ENCODE measurements at regions not wholly inside any gene's neighbourhood (a gene's known extent, or its start where the extent isn't known, plus 50 kb on each side); places are given as distances from the start of the nearest gene placed in this dataset.
A peak's percentile ranks its signal among the peaks of the same experiment; 100 is the strongest.

DNA sequence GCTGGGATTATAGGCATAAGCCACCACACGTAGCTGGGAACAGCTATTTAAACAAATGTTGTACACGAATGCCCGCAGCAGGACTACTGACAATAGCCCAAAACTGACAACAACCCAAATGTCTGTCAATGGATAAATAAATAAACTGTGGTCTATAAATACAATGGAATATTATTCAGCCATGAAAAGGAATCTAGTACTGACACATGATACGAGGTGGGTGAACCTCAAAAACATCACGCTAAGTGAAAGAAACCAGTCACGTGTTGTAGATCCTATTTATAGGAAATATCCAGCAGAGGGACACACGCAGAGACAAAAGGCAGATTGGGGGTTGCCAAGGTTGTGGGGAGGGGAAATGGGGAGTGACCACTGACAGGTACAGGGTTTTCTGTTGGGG lies 390.0 kb upstream of the TNRC6C start:
- no peak for DNase-seq (ENCODE audit: low read depth, low spot score)
- no peak overlapping the region for H3K27ac ChIP-seq

DNA sequence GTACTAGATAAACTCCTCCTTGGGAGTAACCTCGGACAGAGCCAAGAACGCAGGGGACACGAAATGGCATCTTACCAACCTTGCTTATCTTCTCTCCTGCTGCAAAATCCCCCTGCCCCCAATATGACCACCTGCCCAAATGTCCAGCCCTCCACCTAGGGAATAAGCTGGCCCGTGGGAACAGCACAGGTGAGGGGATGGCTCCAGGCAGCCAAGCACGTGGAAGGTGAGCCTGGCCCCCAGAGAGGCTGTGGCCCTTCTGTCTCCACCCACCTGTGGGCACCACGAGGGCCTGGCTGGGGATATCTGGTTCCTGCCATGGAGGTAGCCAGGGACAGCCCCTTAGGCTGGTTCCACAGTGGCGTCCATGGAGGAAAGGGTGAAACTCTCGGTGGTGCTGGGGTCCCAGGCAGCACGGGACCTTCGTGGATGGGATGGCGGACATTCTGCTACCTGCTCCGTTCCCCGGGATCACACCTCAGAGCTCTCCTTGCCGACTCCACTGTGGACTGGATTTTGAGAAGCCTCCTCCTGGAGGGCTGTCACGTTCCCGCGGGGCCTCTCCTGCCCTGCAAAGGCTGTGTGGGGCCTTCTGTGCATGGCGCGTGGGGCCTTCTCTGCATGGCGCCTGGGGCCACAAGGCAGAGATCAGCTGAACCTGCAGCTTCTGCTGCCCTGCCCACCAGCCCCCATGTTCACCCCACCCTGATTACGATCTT lies 388.5 kb upstream of the TNRC6C start:
- DNase-seq (ENCODE audit: low read depth, low spot score), result no peak
- H3K27ac ChIP-seq, result no peak overlapping the region

DNA sequence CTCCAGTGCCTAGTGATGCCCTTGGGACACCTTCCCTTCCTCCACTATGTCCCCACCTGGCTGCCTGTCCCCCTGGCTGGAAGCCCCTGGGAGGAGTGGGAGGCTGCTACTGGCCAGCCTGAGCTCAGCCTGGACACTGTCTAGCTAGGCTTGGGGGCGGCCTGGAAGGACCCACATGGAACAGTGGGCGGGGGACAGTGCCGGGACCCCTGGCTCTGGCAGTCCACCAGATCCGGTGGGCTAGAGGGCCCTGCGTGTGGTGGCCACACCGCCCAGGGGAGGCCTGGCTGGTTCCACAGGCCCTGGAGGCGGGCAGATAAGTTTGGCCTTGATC lies 388.0 kb upstream of the TNRC6C start:
- DNase-seq (ENCODE audit: low read depth, low spot score), result no peak
- no peak overlapping the region for H3K27ac ChIP-seq

DNA sequence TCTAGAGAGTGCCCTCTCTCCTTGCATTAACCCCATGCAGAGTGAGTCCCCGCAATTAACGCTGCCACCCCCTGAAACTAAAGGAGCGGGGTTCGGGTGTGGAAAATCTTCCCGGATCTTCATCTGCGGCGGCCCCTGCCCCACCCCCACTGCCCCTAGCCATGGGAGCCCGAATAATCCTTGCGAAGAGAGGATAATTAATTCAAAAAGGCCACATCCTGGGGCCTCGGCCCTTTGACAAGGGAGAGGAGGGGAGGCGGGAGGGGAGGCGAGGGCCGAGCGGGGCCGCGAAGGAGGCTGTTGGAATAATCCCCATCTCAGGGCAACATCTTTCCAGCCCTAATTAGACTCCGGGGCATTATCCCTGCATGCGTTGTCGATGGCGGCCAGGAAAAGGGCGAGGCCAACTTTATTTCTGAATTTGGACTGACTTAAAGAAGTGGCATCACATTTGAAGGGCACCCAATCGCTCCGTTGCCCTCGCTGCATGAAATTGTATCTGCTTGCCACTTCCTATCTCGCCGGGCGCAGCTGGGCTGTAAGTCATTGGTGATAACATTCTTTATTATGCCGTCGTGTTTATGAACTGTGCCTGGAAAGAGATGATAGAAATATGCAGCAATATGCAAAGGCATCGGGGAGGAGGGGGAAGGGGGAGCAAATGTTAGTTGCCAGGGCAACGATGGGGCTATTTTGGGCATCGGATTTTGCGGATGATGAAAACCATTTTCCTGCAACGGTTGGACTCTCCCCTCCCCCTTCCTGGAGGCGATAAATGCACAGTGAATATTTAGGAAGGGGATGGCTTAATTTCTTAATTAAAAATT lies 387.1 kb upstream of the TNRC6C start:
- H3K27ac ChIP-seq, result no peak overlapping the region
- no peak for DNase-seq (ENCODE audit: low read depth, low spot score)

DNA sequence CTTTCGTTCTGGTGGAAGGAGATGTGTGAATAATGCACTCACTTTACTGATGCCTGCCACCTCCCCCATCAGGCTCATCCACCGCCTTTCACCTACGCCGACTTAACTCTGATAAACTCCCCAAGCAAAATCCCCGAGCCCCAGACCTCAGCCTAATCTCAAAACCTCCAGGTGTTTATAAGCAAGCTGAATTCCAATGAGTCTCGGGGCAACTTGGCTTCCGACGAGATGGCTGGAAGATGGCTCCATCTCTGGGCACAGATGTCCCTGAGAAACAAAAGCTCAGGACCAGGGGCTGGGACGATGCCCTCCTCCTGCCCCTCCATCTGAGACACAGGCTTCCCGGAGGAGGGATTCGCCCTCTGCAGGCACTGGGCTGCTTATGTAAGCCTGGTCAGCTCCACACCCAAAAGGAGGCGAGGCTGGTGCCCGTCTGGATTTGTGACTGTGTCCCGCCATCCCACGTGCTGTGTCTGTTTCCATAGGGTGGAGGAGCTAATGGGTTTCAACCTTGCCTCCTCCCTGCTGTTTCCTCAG lies 386.4 kb upstream of the TNRC6C start:
- H3K27ac ChIP-seq, result no peak overlapping the region

DNA sequence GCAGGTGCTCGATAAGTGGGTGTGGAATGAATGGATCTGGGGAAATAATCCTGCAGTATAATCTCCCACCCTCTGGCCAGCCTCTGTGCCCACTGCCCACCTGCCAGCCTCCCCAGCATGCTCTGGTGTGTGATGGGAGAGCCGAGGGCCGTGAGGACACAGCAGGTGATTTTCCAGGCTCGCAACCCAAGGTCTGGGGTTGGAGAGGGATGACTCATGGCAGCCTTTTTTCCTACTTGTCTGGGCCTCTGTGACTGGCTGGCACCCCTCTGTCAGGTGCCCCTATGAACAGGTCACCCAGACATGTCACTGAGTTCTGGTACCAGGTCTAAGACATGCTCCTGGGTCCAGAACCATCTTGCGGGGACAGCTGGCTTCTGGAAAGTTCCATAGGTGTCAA lies 385.7 kb upstream of the TNRC6C start:
- H3K27ac ChIP-seq, result no peak overlapping the region

More for the DNA sequence above, 386.4 kb upstream of the TNRC6C start:
- no peak for DNase-seq (ENCODE audit: low read depth, low spot score)

DNA sequence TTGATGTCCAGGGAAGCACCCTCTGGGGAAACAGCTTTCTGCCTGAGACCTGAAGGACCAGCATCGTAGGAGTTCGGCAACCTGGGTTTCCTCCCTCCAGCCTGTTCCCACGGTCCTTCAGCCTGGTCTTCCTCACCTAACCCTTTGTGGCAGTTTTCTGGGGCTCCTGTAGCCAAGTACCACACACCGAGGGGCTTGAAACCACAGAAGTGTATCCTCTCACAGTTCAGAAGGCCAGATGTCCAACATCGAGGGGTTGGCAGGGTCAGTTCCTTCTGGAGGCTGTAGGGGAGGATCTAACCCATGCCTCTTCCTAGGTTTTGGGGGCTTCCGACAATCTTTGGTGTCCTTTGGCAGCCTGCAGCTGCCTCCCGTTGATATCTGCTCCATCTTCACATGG lies 381.0 kb upstream of the TNRC6C start:
- no peak for DNase-seq (ENCODE audit: low read depth, low spot score)
- no peak overlapping the region for H3K27ac ChIP-seq

More for the DNA sequence above, 385.7 kb upstream of the TNRC6C start:
- no peak for DNase-seq (ENCODE audit: low read depth, low spot score)

DNA sequence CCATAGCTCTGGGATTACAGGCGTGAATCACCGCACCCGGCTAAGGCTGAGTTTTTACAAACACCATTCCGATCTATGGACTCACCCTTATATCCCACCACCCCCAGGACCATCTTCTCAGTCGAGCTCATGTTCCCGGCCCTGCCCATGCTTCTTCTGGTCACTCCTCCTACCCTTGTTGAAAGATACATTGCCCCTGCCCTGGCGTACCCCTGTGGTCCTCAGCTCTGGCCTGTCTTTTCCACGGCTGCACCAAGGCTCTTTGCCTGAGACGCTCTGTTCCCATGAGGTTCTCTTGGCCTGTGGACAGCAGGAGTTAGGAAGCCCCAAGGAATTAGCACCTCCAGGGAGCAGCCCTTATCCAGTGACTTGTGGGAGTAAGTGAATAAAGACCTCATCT lies 379.4 kb upstream of the TNRC6C start:
- H3K27ac ChIP-seq, result no peak overlapping the region
- DNase-seq (ENCODE audit: low read depth, low spot score), result no peak

DNA sequence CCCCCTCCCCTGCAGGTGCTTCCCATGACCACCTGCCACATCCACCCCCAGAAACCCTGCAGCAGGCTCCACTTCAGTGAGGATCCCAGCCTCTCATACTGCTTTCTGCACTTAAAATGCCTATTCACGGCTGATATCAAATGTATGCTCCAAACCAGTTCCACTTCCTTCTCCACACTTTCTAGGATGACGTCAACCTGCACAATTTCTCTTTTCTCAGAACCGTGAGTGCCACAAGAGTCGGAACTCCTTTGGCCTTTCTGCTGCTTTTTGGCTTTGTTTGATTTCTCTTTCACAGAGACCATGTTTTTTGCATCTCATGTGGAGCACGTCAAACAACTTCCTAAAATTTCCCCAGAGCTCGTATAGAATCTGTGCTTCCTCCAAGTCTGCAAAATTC lies 378.8 kb upstream of the TNRC6C start:
- H3K27ac ChIP-seq, result no peak overlapping the region
- DNase-seq (ENCODE audit: low read depth, low spot score), result no peak

DNA sequence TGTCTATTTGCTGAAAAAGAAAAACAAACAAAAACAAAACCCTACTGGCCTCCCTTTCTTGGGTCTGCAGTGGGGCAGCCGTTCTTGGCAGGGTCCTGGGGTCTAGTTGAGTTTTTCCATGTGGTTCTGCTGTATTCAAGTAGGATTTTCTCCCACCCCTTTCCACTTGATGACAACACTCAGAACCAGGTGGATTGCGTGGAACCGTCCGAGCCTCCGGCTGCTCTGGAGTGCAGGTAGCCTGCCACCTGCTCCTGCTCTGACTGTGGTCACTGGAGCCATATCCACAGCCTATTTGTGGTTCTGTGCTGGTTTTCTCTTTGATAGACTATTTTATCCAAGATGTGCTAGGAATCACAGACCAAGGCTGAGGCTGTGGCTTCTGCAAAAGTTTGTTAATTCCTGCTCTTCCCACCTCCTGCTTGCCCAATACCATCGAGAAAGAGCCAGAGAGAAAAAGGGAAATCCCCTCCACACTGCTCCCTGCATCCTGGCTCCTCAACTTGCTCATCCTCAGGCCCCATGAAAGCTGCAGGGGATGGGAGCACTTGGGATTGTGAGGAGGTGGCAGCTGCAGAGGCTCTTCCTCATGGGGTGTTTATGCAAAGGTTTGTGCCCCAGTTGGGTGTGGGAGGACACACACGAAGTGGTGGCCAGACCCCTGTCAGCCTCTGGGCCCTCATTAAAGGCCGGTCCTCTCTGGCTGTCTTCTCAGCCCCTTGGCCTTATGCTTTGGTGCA lies 377.8 kb upstream of the TNRC6C start:
- DNase-seq (ENCODE audit: low read depth, low spot score), result no peak
- no peak overlapping the region for H3K27ac ChIP-seq

DNA sequence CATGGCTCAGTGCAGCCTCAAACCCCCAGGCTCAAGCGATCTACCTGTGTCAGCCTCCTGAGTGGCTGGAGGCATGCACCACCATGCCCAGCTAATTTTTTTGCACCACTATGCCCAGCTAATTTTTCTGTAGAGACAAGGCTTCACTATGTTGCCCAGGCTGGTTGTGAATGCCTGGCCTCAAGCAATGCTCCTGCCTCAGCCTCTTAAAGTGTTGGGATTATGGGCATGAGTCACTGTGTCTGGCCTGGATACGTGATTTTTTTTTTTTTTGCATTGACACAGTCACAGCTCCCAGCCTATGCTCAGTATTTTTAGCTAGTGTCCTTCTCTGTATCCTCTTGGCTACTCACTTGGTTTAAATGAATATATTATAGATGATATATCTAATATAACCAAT lies 377.0 kb upstream of the TNRC6C start:
- peak; percentile 78 for DNase-seq (ENCODE audit: low read depth, low spot score)
- no peak overlapping the region for H3K27ac ChIP-seq

DNA sequence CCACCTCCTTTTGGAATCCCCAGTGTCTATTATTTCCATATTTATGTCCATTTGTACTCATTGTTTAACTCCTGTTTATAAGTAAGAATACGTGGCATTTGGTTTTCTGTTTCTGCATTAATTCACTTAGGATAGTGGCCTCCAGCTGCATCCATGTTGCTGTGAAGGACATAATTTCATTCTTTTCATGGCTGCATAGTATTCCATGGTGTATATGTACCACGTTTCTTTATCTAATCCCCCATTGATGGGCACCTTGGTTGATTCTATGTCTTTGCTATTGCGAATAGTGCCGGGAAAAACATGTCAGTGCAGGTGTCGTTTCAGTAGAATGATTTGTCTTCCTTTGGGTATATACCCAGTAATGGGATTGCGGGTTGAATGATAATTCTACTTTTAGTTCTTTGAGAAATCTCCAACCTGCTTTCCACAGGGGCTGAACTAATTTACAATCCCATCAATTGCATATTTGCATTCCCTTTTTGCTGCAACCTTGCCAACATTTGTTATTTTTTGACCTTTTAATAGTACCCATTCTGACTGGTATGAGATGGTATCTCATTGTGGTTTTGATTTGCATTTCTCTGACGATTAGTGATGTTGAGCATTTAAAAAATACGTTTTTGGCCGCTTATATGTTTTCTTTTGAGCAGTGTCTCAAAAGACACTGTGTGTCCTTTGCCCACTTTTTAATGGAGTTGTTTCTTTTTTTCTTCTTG lies 373.2 kb upstream of the TNRC6C start:
- H3K27ac ChIP-seq, result no peak overlapping the region
- no peak for DNase-seq (ENCODE audit: low read depth, low spot score)

DNA sequence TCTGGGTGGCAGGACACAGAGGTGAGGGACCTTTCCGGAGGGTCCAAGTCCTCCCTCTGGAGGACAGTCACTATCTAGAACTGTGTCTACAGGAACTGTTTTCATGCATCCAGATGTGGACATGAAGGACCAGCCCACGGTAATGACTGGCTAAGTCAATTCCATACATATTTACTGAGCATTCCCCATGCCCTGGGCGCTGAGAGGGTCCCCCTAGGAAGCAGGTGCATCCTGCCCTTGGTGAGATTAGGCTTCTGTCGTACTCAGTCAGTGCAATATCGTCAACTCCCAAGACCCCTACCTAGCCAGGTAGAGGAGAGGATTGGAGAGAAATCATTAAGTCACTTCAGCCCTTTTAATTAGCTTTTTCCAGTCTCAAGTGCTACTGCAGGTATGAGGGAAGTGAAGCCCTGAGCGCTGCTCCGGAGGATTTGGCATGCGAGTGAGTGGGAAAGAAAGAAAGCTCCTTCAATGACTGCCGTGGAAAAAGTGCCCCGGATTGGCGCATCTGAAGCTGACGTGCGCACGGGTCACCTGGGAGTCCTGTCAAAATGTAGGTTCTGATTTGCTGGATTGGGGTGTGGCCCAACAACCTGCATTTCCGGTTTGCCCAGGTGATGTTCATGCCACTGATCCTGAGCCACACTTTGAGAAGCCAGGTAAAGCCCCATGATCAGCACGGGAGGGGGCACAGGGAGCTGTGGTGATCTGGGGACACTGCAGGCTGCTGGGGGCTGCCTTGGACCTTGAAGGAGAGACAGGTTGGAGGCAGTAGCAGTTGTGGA lies 367.4 kb upstream of the TNRC6C start:
- DNase-seq (ENCODE audit: low read depth, low spot score), result no peak
- no peak overlapping the region for H3K27ac ChIP-seq

DNA sequence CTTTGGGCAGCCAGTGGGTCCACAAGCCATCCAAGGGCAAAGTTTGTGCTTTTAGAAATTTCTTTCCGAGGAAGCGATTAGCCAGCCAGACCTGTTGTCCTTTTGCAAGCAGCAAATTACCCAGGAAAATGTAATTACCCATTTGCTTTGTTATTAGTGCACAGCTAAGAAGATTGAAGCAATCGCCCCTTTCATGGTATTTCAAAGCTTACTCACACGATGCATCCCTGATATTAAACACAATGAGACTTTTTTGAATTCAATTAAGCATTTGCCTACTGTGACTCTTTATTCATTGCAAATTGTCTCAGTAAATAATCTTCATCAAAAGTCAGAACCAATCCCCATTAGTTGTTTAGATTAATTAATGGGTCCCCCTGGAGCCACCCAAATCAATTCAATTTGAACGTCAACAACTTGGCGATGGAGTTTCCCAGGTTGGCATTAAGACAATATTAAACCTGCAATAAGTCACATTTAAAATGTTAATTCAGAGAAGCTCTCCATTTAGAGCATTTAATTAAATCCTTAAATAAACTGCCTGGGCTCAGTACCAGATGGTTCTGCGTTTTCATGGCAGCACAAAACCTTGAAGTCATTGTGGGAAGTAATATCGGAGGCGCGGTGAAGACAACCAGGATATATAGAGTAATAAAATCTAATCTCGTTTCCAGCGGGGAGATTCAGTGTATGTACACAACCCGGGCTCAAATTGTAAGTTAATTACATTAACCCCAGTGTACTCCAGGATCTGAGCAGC lies 366.2 kb upstream of the TNRC6C start:
- no peak overlapping the region for H3K27ac ChIP-seq
- no peak for DNase-seq (ENCODE audit: low read depth, low spot score)

DNA sequence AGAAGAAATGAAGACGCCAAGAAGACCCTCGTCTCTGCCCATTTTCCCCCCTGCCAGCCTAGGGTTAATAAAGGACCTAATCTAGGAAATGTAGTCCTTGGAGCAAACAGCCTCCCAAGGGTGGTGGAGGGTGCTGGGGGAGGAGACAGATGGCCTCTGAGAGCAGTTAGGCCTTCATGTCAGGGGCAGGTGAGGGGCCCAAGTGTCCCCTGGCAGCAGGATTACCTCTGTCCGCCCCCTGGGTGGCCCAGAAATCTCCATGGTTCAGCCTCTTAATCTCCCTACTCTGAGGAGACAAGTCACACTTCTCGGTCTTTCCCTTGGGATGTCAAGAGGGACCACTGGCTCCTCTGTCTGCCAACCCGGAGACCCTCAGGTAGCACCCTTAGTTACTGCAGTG lies 365.4 kb upstream of the TNRC6C start:
- no peak for DNase-seq (ENCODE audit: low read depth, low spot score)
- no peak overlapping the region for H3K27ac ChIP-seq

DNA sequence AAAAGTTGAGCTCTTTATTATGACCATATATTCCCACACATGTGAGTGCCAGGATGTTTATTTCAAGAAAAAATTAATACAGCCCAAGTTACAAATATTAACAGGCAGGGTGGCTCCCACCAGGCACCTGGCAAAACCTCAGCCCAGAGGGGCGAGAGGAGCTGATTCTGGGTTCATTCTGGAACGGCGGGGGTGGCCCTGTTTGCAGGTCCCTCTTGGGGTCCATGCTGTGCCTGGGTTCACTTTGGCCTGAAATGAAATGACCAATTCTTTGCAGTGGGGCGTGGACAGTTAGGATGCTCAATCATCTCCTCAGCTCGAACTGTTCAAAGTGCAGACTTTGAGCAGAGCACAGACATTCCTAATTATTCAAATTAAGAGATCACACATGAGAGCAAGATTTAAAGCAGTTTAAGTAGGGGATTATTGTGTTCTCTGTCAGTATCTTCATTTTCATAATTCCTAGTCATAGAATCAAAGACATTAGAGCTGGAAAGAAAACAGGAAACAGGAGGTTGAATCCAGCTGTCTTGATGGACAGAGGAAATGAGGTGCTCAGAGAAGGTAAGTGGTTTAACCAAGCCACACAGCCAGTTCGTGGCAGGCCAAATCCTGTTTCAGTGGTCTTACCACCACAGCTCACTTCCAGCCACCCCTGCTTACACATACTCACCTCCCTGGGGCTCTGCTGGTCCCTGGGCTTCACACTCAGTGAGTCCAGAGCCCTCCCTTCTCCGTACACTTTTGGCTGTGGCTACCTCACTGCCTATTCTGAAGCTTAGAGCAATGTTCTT lies 363.9 kb upstream of the TNRC6C start:
- no peak overlapping the region for H3K27ac ChIP-seq
- no peak for DNase-seq (ENCODE audit: low read depth, low spot score)

DNA sequence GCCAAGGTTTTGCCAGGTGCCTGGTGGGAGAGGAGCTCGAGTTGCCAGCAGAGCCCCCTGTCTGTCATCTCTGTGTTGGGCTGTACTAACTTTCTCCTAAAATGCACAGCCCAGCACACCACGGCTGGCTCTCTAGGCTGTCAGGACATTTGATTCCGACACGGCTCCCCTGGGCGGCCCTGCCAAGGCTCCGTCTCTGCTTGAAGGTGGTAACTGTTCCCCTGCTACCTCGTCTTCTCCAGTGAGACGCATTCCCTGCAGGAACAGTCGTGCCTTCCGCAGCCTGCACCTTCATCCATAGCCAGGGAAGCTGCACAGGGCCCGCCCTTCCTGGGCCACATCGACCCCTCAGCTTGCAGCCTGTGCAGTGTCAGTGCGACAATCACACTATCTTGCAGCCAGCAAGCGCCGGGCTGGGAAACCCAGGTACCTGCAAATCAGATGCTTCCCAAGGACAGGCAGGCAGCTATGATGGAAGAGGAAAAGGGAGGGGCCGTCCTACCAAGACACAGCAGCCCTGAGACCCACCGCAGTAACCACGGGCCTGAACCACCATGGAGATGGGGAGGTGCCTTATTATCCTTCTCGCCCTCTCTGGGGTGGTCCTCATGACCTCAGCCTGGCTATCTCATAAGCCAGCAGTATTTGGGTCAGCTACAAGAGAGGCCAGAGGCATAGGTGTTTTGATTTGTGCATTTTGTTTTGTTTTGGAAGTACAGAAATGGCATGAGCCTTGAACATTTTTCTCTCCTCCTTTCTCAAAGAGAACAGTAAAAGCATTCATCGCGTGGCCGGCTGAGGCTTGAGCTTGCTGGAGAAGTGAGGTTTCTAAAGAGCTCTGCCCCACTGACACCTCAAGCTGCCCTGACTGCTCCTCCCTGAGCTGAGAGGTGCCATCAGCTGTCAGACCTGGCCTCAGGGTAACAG lies 361.7 kb upstream of the TNRC6C start:
- H3K27ac ChIP-seq, result no peak overlapping the region
- no peak for DNase-seq (ENCODE audit: low read depth, low spot score)
